ENCODE measurements at regions not wholly inside any gene's neighbourhood (a gene's known extent, or its start where the extent isn't known, plus 50 kb on each side); places are given as distances from the start of the nearest gene placed in this dataset.
"Not testable (repeated sequence)": the region's sequence is repeated elsewhere in the genome, so short reads cannot be mapped to it uniquely, and the experiment has no call there.

DNA sequence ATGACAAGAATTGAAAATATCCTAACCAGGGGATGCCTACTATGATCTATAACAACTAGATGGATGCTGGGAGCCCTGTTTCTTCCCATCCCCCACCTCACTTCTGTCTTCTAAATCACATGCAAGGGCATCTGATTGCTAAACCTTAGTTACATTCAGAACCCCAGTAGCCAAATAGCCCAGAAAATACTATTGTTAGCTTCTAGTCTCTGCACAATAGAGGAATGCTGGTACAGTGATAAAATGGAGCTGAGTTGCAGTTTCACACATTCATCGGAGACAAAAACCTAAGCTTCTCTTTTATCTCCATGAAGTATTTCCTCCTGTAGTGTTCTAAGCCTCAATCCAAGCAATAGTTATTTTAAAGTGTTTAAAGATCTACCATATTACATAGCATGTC, 942.9 kb downstream of the RPS29 start:
- in situ Hi-C loops (cut with HindIII; ENCODE audit: low sequenced_read_pairs) = no loop called here
- TF ChIP-seq, protein P1, sequence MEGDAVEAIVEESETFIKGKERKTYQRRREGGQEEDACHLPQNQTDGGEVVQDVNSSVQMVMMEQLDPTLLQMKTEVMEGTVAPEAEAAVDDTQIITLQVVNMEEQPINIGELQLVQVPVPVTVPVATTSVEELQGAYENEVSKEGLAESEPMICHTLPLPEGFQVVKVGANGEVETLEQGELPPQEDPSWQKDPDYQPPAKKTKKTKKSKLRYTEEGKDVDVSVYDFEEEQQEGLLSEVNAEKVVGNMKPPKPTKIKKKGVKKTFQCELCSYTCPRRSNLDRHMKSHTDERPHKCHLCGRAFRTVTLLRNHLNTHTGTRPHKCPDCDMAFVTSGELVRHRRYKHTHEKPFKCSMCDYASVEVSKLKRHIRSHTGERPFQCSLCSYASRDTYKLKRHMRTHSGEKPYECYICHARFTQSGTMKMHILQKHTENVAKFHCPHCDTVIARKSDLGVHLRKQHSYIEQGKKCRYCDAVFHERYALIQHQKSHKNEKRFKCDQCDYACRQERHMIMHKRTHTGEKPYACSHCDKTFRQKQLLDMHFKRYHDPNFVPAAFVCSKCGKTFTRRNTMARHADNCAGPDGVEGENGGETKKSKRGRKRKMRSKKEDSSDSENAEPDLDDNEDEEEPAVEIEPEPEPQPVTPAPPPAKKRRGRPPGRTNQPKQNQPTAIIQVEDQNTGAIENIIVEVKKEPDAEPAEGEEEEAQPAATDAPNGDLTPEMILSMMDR (IDR thresholded peaks at IDR 0.05; ENCODE audit: low read depth, low read length) = no peak
- H3K4me3 ChIP-seq (ENCODE audit: low read depth, low read length) = no peak overlapping the region
- no peak for DNase-seq (ENCODE audit: low read depth, low spot score)

DNA sequence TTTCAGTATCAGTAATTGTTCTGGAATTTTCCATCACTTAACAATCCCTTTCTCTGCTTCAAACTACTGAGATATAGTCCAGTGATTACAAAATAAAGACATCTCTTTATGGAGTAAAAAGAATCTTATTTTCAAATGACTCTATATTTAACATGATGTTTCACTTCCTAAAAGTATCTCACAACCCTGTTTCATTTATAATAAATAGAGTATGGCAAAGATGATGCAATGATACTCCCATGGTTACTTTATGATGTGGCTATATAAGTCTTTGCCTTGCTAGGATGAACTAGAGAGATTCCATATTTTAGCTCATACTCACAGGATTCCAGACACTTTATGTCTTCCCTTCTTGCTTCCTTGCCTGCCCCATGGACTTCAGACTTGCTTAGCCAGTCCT, 953.5 kb upstream of the MDGA2 start:
- no peak overlapping the region for H3K4me3 ChIP-seq (ENCODE audit: low read depth, low read length)
- TF ChIP-seq, protein P1 (IDR thresholded peaks at IDR 0.05; ENCODE audit: low read depth, low read length) = no peak
- no peak for DNase-seq (ENCODE audit: low read depth, low spot score)
- in situ Hi-C loops (cut with HindIII; ENCODE audit: low sequenced_read_pairs) = no loop called here

DNA sequence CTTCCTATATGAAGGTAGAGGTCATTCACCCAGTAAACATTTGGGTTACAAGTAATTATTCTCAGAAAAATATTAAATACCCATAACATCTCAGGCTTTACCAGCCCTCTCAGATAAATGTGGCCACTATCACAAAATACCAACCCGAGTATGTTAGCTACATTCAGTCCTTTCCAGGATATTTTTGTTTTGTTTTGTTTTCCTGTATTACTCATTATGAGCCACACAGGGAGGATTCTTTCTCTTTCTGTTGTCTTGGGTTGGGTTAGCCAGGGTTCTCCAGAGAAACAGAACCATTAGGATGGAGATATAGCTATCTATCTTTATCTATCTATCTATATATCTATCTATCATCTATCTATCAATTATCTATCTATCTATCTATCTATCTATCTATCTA, 947.6 kb upstream of the MDGA2 start:
- H3K4me3 ChIP-seq (ENCODE audit: low read depth, low read length) = no peak overlapping the region
- DNase-seq (ENCODE audit: low read depth, low spot score) = no peak
- in situ Hi-C loops (cut with HindIII; ENCODE audit: low sequenced_read_pairs) = no loop called here
- TF ChIP-seq, protein P1 (IDR thresholded peaks at IDR 0.05; ENCODE audit: low read depth, low read length) = no peak

DNA sequence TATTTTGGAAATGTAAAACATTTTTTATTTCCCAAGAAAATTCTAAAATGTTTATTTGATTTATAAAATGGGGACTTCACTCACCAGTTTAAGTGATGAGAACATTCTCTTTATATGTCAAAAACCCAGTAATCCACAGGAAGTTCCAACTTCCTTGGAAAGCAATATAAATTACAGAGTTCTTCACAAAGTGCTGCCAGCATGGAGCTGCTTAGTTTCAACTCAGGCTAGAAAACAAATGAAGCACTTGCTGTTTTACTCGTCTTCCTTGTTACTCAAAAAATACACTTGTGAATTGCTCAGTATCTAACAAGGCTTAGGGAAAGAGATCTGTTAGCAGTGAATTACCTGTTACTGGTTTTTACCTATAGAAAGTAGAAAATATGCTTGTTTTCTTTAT, 942.7 kb upstream of the MDGA2 start:
- TF ChIP-seq, protein P1 (IDR thresholded peaks at IDR 0.05; ENCODE audit: low read depth, low read length) = no peak
- in situ Hi-C loops (cut with HindIII; ENCODE audit: low sequenced_read_pairs) = no loop called here
- DNase-seq (ENCODE audit: low read depth, low spot score) = no peak
- no peak overlapping the region for H3K4me3 ChIP-seq (ENCODE audit: low read depth, low read length)

DNA sequence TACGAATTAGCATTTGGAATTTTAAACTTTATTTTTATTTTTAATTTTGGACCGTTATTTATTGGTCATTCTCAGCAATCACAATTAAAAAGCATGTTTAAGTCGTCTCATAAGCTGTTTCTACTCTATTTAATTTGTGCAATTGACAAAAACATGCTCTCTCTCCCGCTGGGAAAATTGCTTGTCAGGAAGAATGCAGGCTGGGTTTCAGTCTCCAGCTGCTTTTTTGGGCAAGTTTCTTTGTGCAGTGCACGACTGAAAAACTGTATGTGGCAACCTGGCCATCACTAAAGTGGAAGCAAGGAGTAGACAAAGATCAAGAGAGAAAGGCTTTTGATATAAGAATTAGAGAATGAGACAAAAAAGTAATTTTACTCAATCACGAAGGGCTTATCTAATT, 941.5 kb upstream of the MDGA2 start:
- TF ChIP-seq, protein P1 (IDR thresholded peaks at IDR 0.05; ENCODE audit: low read depth, low read length) = no peak
- in situ Hi-C loops (cut with HindIII; ENCODE audit: low sequenced_read_pairs) = no loop called here
- DNase-seq (ENCODE audit: low read depth, low spot score) = no peak
- H3K4me3 ChIP-seq (ENCODE audit: low read depth, low read length) = no peak overlapping the region

DNA sequence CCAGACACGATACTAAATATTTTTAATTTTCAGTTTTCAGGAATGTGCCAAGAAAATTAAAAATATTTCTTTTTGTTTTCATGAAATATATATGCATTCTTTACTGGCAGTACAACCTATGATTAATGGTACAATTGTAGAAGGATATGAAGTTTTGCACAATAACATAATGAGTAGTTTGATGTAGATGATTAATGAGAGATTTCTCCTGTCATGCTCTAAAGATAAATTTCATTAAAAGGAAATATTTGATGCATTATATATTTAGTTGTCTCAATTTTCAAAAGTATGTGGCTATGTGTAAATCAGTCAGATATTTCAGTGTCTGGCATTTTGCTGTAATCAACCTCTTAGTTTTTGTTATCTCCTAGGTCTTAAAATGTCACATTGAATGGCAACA, 940.2 kb upstream of the MDGA2 start:
- TF ChIP-seq, protein P1 (IDR thresholded peaks at IDR 0.05; ENCODE audit: low read depth, low read length) = no peak
- no peak overlapping the region for H3K4me3 ChIP-seq (ENCODE audit: low read depth, low read length)
- no peak for DNase-seq (ENCODE audit: low read depth, low spot score)
- in situ Hi-C loops (cut with HindIII; ENCODE audit: low sequenced_read_pairs) = no loop called here

DNA sequence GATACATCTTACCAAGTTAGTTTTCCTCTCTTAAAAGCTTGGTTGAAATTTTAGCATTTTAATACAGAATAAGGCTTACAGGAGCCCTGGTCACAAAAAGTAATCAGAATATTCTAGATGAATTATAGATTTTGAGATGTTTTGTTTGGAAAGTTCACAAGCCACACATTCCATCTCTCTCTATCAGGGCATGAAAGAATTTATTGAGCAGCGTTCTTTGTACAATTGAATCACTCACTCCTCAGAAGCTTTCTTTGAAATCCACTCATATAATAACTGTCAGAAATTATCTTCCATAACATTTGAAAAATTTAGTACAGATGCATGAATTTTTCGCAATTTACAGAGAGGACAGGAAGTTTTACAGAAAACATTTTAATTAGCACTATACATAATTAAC, 938.6 kb upstream of the MDGA2 start:
- TF ChIP-seq, protein P1 (IDR thresholded peaks at IDR 0.05; ENCODE audit: low read depth, low read length) = no peak
- no peak for DNase-seq (ENCODE audit: low read depth, low spot score)
- H3K4me3 ChIP-seq (ENCODE audit: low read depth, low read length) = no peak overlapping the region
- in situ Hi-C loops (cut with HindIII; ENCODE audit: low sequenced_read_pairs) = no loop called here

DNA sequence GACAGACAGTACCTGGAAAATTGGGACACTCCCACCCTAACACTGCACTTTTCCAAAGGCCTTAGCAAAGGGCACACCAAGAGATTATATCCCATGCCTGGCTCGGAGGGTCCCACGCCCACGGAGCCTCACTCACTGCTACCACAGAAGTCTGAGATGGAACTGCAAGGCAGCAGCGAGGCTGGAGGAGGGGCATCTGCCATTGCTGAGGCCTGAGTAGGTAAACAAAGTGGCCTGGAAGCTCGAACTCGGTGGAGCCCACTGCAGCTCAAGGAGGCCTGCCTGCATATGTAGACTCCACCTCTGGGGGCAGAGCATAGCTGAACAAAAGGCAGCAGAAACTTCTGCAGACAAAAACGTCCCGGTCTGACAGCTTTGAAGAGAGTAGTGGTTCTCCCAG, 931.6 kb upstream of the MDGA2 start:
- DNase-seq (ENCODE audit: low read depth, low spot score); in situ Hi-C loops (cut with HindIII; ENCODE audit: low sequenced_read_pairs); H3K4me3 ChIP-seq (ENCODE audit: low read depth, low read length): not testable (repeated sequence)
